A673 (cell line): ENCODE measurements at regions not wholly inside any gene's neighbourhood (a gene's known extent, or its start where the extent isn't known, plus 50 kb on each side); places are given as distances from the start of the nearest gene placed in this dataset.

Experiments
- BruUV-seq: library from RNA; stranded (reverse); fragments of 400-500 nt; replicated peaks from 2 replicates; lab custom pipeline; 2021; lab: Mats Ljungman, UMichigan
- CTCF ChIA-PET: fragments of 300-600 bp; sonication (Branson Sonifier 250); formaldehyde crosslinking; loops from one replicate; lab custom pipeline; 2022; ENCODE audit warnings: antibody characterized with exemption; lab: Charles Lee
- POLR2A ChIA-PET: fragments of 300-600 bp; sonication (Branson Sonifier 250); formaldehyde crosslinking; loops from one replicate; lab custom pipeline; 2022; ENCODE audit warnings: antibody characterized with exemption; ENCODE audit not compliant: low non-redundant PET; lab: Charles Lee
- DNase-seq: peaks from one replicate; pipeline ENCODE4 v3.0.0-alpha.2; 2015; ENCODE audit warnings: low spot score
- H3K27ac ChIP-seq: fragments of 200-600 bp; sonication (generic); 2 replicates; pipeline ENCODE4 v1.5.1; 2016; ENCODE audit warnings: mixed run types, low read depth, mild to moderate bottlenecking, mixed read lengths, antibody characterized with exemption, low read length; ENCODE audit not compliant: poor library complexity, severe bottlenecking
- H3K27me3 ChIP-seq: fragments of 200-600 bp; sonication (generic); replicated peaks from 2 replicates; pipeline ENCODE4 v1.6.1; 2017; ENCODE audit warnings: mixed run types, low read depth, mild to moderate bottlenecking, mixed read lengths, antibody characterized with exemption, low read length; ENCODE audit not compliant: insufficient read depth, poor library complexity
- H3K36me3 ChIP-seq: fragments of 200-600 bp; sonication (generic); 2 replicates; pipeline ENCODE4 v1.6.1; 2016; ENCODE audit warnings: mixed run types, mild to moderate bottlenecking, mixed read lengths, antibody characterized with exemption, low read length; ENCODE audit not compliant: insufficient read depth, poor library complexity, severe bottlenecking
- H3K4me1 ChIP-seq: fragments of 200-600 bp; sonication (generic); 2 replicates; pipeline ENCODE4 v1.6.1; 2017; ENCODE audit warnings: mixed run types, mild to moderate bottlenecking, mixed read lengths, antibody characterized with exemption, low read length; ENCODE audit not compliant: insufficient read depth, poor library complexity, severe bottlenecking
- H3K4me3 ChIP-seq: fragments of 200-600 bp; sonication (generic); 2 replicates; pipeline ENCODE4 v1.5.1; 2016; ENCODE audit warnings: low read depth, mixed run types, mild to moderate bottlenecking, mixed read lengths, low read length; ENCODE audit not compliant: poor library complexity, severe bottlenecking
- H3K9me3 ChIP-seq: fragments of 200-600 bp; sonication (generic); 2 replicates; pipeline ENCODE4 v1.6.1; 2016; ENCODE audit warnings: mixed run types, low read depth, mild to moderate bottlenecking, mixed read lengths, antibody characterized with exemption, low read length; ENCODE audit not compliant: poor library complexity, severe bottlenecking
- EZH2 ChIP-seq: fragments of 200-600 bp; sonication (generic); IDR thresholded peaks from 2 replicates; pipeline ENCODE4 v1.6.1; 2017; ENCODE audit warnings: borderline replicate concordance, low read depth, mild to moderate bottlenecking, mixed read lengths, antibody characterized with exemption, low read length; ENCODE audit not compliant: poor library complexity, severe bottlenecking
- intact Hi-C: fragments of 100-400 bp; cut with micrococcal nuclease; formaldehyde crosslinking; loops from one replicate; pipeline ENCODE4 v1.10.0; 2022; ENCODE audit not compliant: unreplicated experiment
- TF ChIP-seq, protein P1 (sequence below): fragments of 300-800, 200-600 bp; sonication (generic); conservative IDR thresholded peaks from 2 replicates; pipeline ENCODE4 v1.5.1; 2017; ENCODE audit warnings: low read depth, mild to moderate bottlenecking, antibody characterized with exemption, low read length, moderate library complexity, mixed read lengths

DNA sequence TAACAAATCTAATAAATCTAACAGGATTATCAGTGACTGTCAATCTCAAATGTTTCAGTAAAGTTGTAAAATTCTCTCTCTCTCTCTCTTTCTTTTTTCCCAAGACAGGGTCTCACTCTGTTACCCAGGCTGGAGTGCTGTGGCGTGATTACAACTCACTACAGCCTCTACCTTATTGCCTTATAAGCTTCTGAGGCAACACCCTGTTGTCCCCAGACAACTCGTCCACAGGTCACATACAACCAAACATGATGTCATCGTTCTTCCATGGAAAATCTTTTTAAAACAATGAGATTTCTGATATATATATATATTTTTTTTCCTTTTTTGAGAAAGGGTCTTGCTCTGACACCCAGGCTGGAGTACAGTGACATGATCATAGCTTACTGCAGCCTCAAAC is 151.4 kb upstream of the RGS6 start:
- Histone ChIP-seq H3K27ac (no peak overlapping the region), H3K4me3 (no peak overlapping the region), H3K27me3 (no peaks in the 10 kb centered on the region), H3K36me3 (no peaks in the 10 kb centered on the region), H3K9me3 (no peaks in the 10 kb centered on the region), H3K4me1 (no peaks in the 10 kb centered on the region)
- intact Hi-C loops, result no loop called here
- no TSS peak for BruUV-seq
- POLR2A ChIA-PET, result no interaction called here
- TF ChIP-seq EZH2, result no peak
- TF ChIP-seq, protein P1, sequence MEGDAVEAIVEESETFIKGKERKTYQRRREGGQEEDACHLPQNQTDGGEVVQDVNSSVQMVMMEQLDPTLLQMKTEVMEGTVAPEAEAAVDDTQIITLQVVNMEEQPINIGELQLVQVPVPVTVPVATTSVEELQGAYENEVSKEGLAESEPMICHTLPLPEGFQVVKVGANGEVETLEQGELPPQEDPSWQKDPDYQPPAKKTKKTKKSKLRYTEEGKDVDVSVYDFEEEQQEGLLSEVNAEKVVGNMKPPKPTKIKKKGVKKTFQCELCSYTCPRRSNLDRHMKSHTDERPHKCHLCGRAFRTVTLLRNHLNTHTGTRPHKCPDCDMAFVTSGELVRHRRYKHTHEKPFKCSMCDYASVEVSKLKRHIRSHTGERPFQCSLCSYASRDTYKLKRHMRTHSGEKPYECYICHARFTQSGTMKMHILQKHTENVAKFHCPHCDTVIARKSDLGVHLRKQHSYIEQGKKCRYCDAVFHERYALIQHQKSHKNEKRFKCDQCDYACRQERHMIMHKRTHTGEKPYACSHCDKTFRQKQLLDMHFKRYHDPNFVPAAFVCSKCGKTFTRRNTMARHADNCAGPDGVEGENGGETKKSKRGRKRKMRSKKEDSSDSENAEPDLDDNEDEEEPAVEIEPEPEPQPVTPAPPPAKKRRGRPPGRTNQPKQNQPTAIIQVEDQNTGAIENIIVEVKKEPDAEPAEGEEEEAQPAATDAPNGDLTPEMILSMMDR, result no peak
- CTCF ChIA-PET, result no interaction called here
- no peak for DNase-seq

DNA sequence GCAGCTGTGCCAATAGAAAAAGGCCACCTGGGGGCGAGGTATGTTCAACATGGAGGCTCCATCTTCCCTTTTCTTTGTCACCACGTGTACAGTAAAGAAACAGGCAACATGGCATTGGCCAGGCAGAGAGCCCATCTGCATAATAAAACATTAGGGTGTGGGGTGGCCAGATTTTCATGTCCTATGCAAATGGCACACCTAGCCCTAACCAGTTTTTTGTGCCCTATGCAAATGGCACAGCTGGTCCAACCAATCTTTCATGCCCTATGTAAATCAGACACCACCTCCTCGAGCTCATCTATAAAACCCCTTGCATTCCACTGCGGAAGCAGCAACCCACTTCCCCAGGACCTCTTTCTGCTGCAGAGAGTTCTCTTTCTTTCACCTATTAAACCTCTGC is 149.1 kb upstream of the RGS6 start:
- Histone ChIP-seq H3K9me3 (no peaks in the 10 kb centered on the region), H3K36me3 (no peaks in the 10 kb centered on the region), H3K27ac (no peak overlapping the region), H3K4me3 (no peak overlapping the region), H3K4me1 (no peaks in the 10 kb centered on the region), H3K27me3 (no peaks in the 10 kb centered on the region)
- TF ChIP-seq, protein P1, result no peak
- no peak for TF ChIP-seq EZH2
- ChIA-PET CTCF (no interaction called here), POLR2A (no interaction called here)
- BruUV-seq, result no TSS peak
- no peak for DNase-seq
- intact Hi-C loops, result no loop called here

DNA sequence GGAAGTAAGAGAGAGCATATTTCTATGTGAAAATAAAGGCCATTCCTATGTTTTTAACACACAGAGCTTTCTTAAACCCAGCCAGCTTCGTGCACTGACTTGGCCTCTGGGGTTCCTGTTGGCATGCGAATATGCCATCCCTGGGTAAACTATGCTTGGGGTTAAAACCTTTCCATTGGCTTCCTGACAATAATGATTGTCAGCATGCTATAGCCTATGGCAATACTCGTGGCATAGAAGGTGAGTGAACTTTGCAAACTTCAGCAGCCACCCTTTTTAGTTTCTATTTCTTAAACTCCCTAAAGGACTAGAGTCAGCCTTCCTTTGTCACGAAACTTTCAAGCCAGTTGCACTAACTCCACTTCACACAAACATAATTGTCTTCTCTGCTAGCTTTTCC is 148.4 kb upstream of the RGS6 start:
- no peaks in the 10 kb centered on the region for H3K9me3 ChIP-seq
- ChIA-PET CTCF (no interaction called here), POLR2A (no interaction called here)
- no peaks in the 10 kb centered on the region for H3K27me3 ChIP-seq
- TF ChIP-seq, protein P1, result no peak
- no peaks in the 10 kb centered on the region for H3K36me3 ChIP-seq
- H3K4me1 ChIP-seq, result no peaks in the 10 kb centered on the region
- no peak overlapping the region for H3K27ac ChIP-seq
- H3K4me3 ChIP-seq, result no peak overlapping the region
- intact Hi-C loops, result no loop called here
- no TSS peak for BruUV-seq
- no peak for DNase-seq
